HCT116 (cell line): ENCODE measurements at regions not wholly inside any gene's neighbourhood (a gene's known extent, or its start where the extent isn't known, plus 50 kb on each side); places are given as distances from the start of the nearest gene placed in this dataset.

Experiments
- ATAC-seq: fragments of 200-7000 bp; cut with Tn5 transposase; 2 replicates; pipeline ENCODE4 v1.9.1; 2020; ENCODE audit warnings: mild to moderate bottlenecking, moderate library complexity
- BruUV-seq: library from RNA; stranded (reverse); fragments of 400-500 nt; replicated peaks from 2 replicates; lab custom pipeline; 2021; lab: Mats Ljungman, UMichigan
- CTCF ChIA-PET: fragments of 300-600 bp; sonication (Branson Sonifier 250); formaldehyde crosslinking; loops from one replicate; lab custom pipeline; 2021; ENCODE audit warnings: antibody characterized with exemption; lab: Charles Lee
- POLR2A ChIA-PET: fragments of 300-600, 350-600 bp; sonication (Branson Sonifier 250); formaldehyde crosslinking; loops from one replicate; lab custom pipeline; 2021; ENCODE audit warnings: antibody characterized with exemption; lab: Charles Lee
- RAD21 ChIA-PET, 2 experiments: fragments of 300-600 bp; sonication (Branson Sonifier 250); formaldehyde crosslinking; loops; one replicate each; lab custom pipeline; 2023; ENCODE audit warnings: low total read pairs in 2 of 2; ENCODE audit not compliant: uncharacterized antibody in 2 of 2, unreplicated experiment in 2 of 2, low non-redundant PET in 1 of 2; lab: Charles Lee
- DNase-seq: peaks from one replicate; pipeline ENCODE4 v3.0.0-alpha.2; 2010; ENCODE audit warnings: low read depth, low spot score
- H2AFZ ChIP-seq: fragments of 200-600 bp; shearing (Covaris generic), sonication (generic); 2 replicates; pipeline ENCODE4 v1.6.1; 2017; ENCODE audit warnings: low read depth, mixed run types, mixed read lengths, antibody characterized with exemption, low read length; ENCODE audit not compliant: poor library complexity, severe bottlenecking
- H3K27ac ChIP-seq: 2 replicates; pipeline ENCODE4 v1.5.1; 2012; ENCODE audit warnings: low read depth, low read length
- H3K27me3 ChIP-seq: fragments of 200-600 bp; sonication (generic); 2 replicates; pipeline ENCODE4 v1.6.1; 2016; ENCODE audit warnings: mixed run types, low read length, mixed read lengths; ENCODE audit not compliant: insufficient read depth
- H3K36me3 ChIP-seq, 2 experiments: fragments of 200-500 bp in 1 of 2; fragments of 200-600 bp in 1 of 2; sonication (Bioruptor generic) in 1 of 2; sonication (generic) in 1 of 2; 2 replicates each; pipeline versions ENCODE4 v1.5.1 to v1.6.1; 2014 to 2016; ENCODE audit warnings: low read length in 2 of 2, inconsistent platforms in 1 of 2, mixed read lengths in 1 of 2, mixed run types in 1 of 2; ENCODE audit not compliant: insufficient read depth in 2 of 2, control insufficient read depth in 1 of 2
- H3K4me1 ChIP-seq, 2 experiments: fragments of 200-600 bp in 1 of 2; sonication (generic) in 1 of 2; 2 replicates each; pipeline versions ENCODE4 v1.5.1 to v1.6.1; 2012 to 2017; ENCODE audit warnings: low read length in 2 of 2, inconsistent platforms in 1 of 2, mild to moderate bottlenecking in 1 of 2, mixed read lengths in 1 of 2, mixed run types in 1 of 2, moderate library complexity in 1 of 2; ENCODE audit not compliant: insufficient read depth in 2 of 2, control insufficient read depth in 1 of 2
- H3K4me2 ChIP-seq: fragments of 200-600 bp; sonication (generic); 2 replicates; pipeline ENCODE4 v1.6.1; 2017; ENCODE audit warnings: mixed run types, low read length, mixed read lengths
- H3K4me3 ChIP-seq, 2 experiments: fragments of 200-600 bp in 1 of 2; sonication (generic) in 1 of 2; replicated peaks in 1 of 2; 2 replicates each; pipeline ENCODE4 v1.5.1; 2011 to 2016; ENCODE audit warnings: low read length in 2 of 2, control low read depth in 1 of 2, low read depth in 1 of 2, mild to moderate bottlenecking in 1 of 2, mixed read lengths in 1 of 2, mixed run types in 1 of 2
- H3K79me2 ChIP-seq: fragments of 200-600 bp; sonication (generic); 2 replicates; pipeline ENCODE4 v1.6.1; 2017; ENCODE audit warnings: mild to moderate bottlenecking, mixed run types, low read length, moderate library complexity, mixed read lengths; ENCODE audit not compliant: insufficient read depth
- H3K9ac ChIP-seq: fragments of 200-600 bp; sonication (generic); 2 replicates; pipeline ENCODE4 v1.6.1; 2016; ENCODE audit warnings: low read length, mixed read lengths
- H3K9me2 ChIP-seq: fragments of 200-600 bp; sonication (generic), shearing (Covaris generic); 2 replicates; pipeline ENCODE4 v1.6.1; 2017; ENCODE audit warnings: mixed run types, mild to moderate bottlenecking, moderate library complexity; ENCODE audit not compliant: insufficient read depth
- H3K9me3 ChIP-seq, 2 experiments: fragments of 200-500 bp in 1 of 2; fragments of 200-600 bp in 1 of 2; sonication (Bioruptor generic) in 1 of 2; sonication (generic) in 1 of 2; 2 replicates each; pipeline ENCODE4 v1.6.1; 2014 to 2017; ENCODE audit warnings: low read length in 2 of 2, mixed read lengths in 2 of 2, inconsistent platforms in 1 of 2, low read depth in 1 of 2, mild to moderate bottlenecking in 1 of 2, mixed run types in 1 of 2, moderate library complexity in 1 of 2; ENCODE audit not compliant: control insufficient read depth in 1 of 2, insufficient read depth in 1 of 2
- H4K20me1 ChIP-seq: fragments of 200-600 bp; sonication (generic), shearing (Covaris generic); 2 replicates; pipeline ENCODE4 v1.6.1; 2017; ENCODE audit warnings: mixed run types, mild to moderate bottlenecking, moderate library complexity; ENCODE audit not compliant: insufficient read depth
- CEBPB ChIP-seq: IDR thresholded peaks from 2 replicates; pipeline ENCODE4 v1.6.1; 2012; ENCODE audit warnings: low read depth
- CTCF ChIP-seq, 3 experiments: fragments of 200-600 bp in 1 of 3; sonication (generic) in 1 of 3; IDR thresholded peaks in 2 of 3; conservative IDR thresholded peaks in 1 of 3; 2 replicates each; pipeline ENCODE4 v1.5.1; 2012 to 2017; ENCODE audit warnings: low read depth in 2 of 3, low read length in 2 of 3, antibody characterized with exemption in 1 of 3, borderline replicate concordance in 1 of 3, control low read depth in 1 of 3, mild to moderate bottlenecking in 1 of 3, mixed read lengths in 1 of 3, mixed run types in 1 of 3, moderate library complexity in 1 of 3; ENCODE audit not compliant: insufficient read depth in 1 of 3
- EGR1 ChIP-seq: IDR thresholded peaks from 2 replicates; pipeline ENCODE4 v1.6.1; 2012; ENCODE audit warnings: low read depth
- ELF1 ChIP-seq: IDR thresholded peaks from 2 replicates; pipeline ENCODE4 v1.6.1; 2012; ENCODE audit warnings: low read depth, borderline replicate concordance
- EZH2 ChIP-seq: fragments of 200-600 bp; sonication (generic); IDR thresholded peaks from 2 replicates; pipeline ENCODE4 v1.6.1; 2017; ENCODE audit warnings: antibody characterized with exemption, mixed run types
- EZH2phosphoT487 ChIP-seq: fragments of 200-600 bp; IDR thresholded peaks from 2 replicates; pipeline ENCODE4 v1.6.1; 2018; ENCODE audit warnings: antibody characterized with exemption, borderline replicate concordance
- FOSL1 ChIP-seq: IDR thresholded peaks from 2 replicates; pipeline ENCODE4 v1.6.1; 2012; ENCODE audit warnings: low read depth
- JUND ChIP-seq: IDR thresholded peaks from 2 replicates; pipeline ENCODE4 v1.6.1; 2012
- MAX ChIP-seq: IDR thresholded peaks from 2 replicates; pipeline ENCODE4 v1.6.1; 2012
- POLR2A ChIP-seq: IDR thresholded peaks from 2 replicates; pipeline ENCODE4 v1.7.0; 2011; ENCODE audit warnings: borderline replicate concordance; ENCODE audit not compliant: insufficient read depth, insufficient read length; ENCODE audit errors: extremely low read depth
- POLR2AphosphoS5 ChIP-seq: IDR thresholded peaks from 2 replicates; pipeline ENCODE4 v1.6.1; 2011; ENCODE audit warnings: mild to moderate bottlenecking, low read depth, low read length, moderate library complexity
- RAD21 ChIP-seq: IDR thresholded peaks from 2 replicates; pipeline ENCODE4 v1.6.1; 2012; ENCODE audit warnings: low read depth, mild to moderate bottlenecking
- REST ChIP-seq: IDR thresholded peaks from 2 replicates; pipeline ENCODE4 v1.6.1; 2012; ENCODE audit warnings: low read depth
- SIN3A ChIP-seq: IDR thresholded peaks from 2 replicates; pipeline ENCODE4 v1.6.1; 2012; ENCODE audit warnings: low read depth
- SP1 ChIP-seq: IDR thresholded peaks from 2 replicates; pipeline ENCODE4 v1.6.1; 2012; ENCODE audit warnings: low read depth
- TCF7L2 ChIP-seq: IDR thresholded peaks from 2 replicates; pipeline ENCODE4 v1.7.0; 2011; ENCODE audit warnings: borderline replicate concordance, inconsistent platforms; ENCODE audit not compliant: insufficient read depth, insufficient read length; ENCODE audit errors: extremely low read depth
- ZFX ChIP-seq: fragments of 450-650 bp; IDR thresholded peaks from 2 replicates; pipeline ENCODE4 v1.6.1; 2017
- ZNF274 ChIP-seq: fragments of 200-500 bp; sonication (Bioruptor generic); IDR thresholded peaks from 2 replicates; pipeline ENCODE4 v1.6.1; 2014; ENCODE audit warnings: mild to moderate bottlenecking, low read depth, low read length, inconsistent platforms
- intact Hi-C: fragments of 100-400 bp; cut with micrococcal nuclease; formaldehyde crosslinking; loops from 2 replicates; pipeline ENCODE4 v1.10.0; 2022

- H2AFZ ChIP-seq, result no peak overlapping the region
- H3K79me2 ChIP-seq, result no peaks in the 10 kb centered on the region
- H3K9me2 ChIP-seq, result no peaks in the 10 kb centered on the region
- DNase-seq, result no peak
- POLR2A ChIA-PET, result no interaction called here
- H3K27me3 ChIP-seq, result no peaks in the 10 kb centered on the region
- peaks cover 0 to 20% of the 10 kb centered on the region in 2 experiments; a peak in 3 of 4 replicates for H3K9me3 ChIP-seq
- BruUV-seq, result no TSS peak
- no peak overlapping the region for H3K27ac ChIP-seq
- no peaks in the 10 kb centered on the region for H4K20me1 ChIP-seq
- H3K9ac ChIP-seq, result no peak overlapping the region
- TF ChIP-seq CEBPB, result no peak
- TF ChIP-seq, all 23 proteins: peak for 0
- no peak overlapping the region for H3K4me3 ChIP-seq
- no peaks in the 10 kb centered on the region for H3K36me3 ChIP-seq
- ChIA-PET CTCF (no interaction called here), RAD21 (no interaction called here)
- H3K4me2 ChIP-seq, result no peak overlapping the region
- no peak for ATAC-seq
- intact Hi-C loops, result no loop called here
- H3K4me1 ChIP-seq, result no peaks in the 10 kb centered on the region
Observed at GRCh38 chr14:86331341-86331740, 801.4 kb downstream of the FLRT2 start.

GRCh38 chr14:86321151-86321550, 791.2 kb downstream of the FLRT2 start:
- RAD21 ChIA-PET, result no interaction called here
- Histone ChIP-seq H3K4me2 (no peak overlapping the region), H3K9ac (no peak overlapping the region), H2AFZ (no peak overlapping the region)
- intact Hi-C loops, result no loop called here
- ATAC-seq, result no peak
- TF ChIP-seq EZH2phosphoT487 (no peak), MAX (no peak), CTCF (IDR thresholded peaks at IDR 0.05 in 2 of 3, conservative IDR thresholded peaks at IDR 0.05 in 1 of 3; ENCODE audit: borderline replicate concordance in 1 of 3, insufficient read depth in 1 of 3, low read depth in 2 of 3, low read length in 2 of 3) (no peak), RAD21 (no peak), ZNF274 (no peak), EGR1 (no peak), ZFX (no peak), TCF7L2 (no peak), ELF1 (no peak), JUND (no peak), EZH2 (no peak), FOSL1 (no peak), POLR2AphosphoS5 (no peak), REST (no peak), POLR2A (no peak), SIN3A (no peak), CEBPB (no peak), SP1 (no peak)
- TF ChIP-seq, all 23 proteins: peak for 0
- peaks cover 4 to 19% of the 10 kb centered on the region in 2 experiments; a peak in 1 of 4 replicates for H3K9me3 ChIP-seq
- no peaks in the 10 kb centered on the region for H4K20me1 ChIP-seq
- H3K27me3 ChIP-seq, result no peaks in the 10 kb centered on the region
- ChIA-PET POLR2A (no interaction called here), CTCF (no interaction called here)
- no peaks in the 10 kb centered on the region for H3K4me1 ChIP-seq
- no peak for DNase-seq
- no TSS peak for BruUV-seq
- H3K4me3 ChIP-seq, result no peak overlapping the region
- no peaks in the 10 kb centered on the region for H3K36me3 ChIP-seq
- H3K9me2 ChIP-seq, result no peaks in the 10 kb centered on the region
- H3K79me2 ChIP-seq, result no peaks in the 10 kb centered on the region
- H3K27ac ChIP-seq, result no peak overlapping the region
